Neuronal stem cell (in vitro differentiated cells): ENCODE measurements at regions not wholly inside any gene's neighbourhood (a gene's known extent, or its start where the extent isn't known, plus 50 kb on each side); places are given as distances from the start of the nearest gene placed in this dataset.

ENCODE experiments used
- DNase-seq: peaks from one replicate; pipeline ENCODE4 v3.0.0-alpha.2; 2013; ENCODE audit warnings: low spot score
- H2AFZ ChIP-seq: one replicate; pipeline ENCODE4 v1.6.1; 2013; ENCODE audit warnings: mild to moderate bottlenecking, low read length, inconsistent platforms
- H2AK5ac ChIP-seq: 2 replicates; pipeline ENCODE4 v1.6.1; 2013; ENCODE audit warnings: low read depth, mild to moderate bottlenecking, inconsistent platforms, low read length, moderate library complexity, mixed read lengths
- H2BK120ac ChIP-seq: 2 replicates; pipeline ENCODE4 v1.6.1; 2013; ENCODE audit warnings: low read depth, mild to moderate bottlenecking, inconsistent platforms, low read length, moderate library complexity, mixed read lengths
- H2BK12ac ChIP-seq: one replicate; pipeline ENCODE4 v1.6.1; 2013; ENCODE audit warnings: low read length, inconsistent platforms
- H2BK15ac ChIP-seq: 2 replicates; pipeline ENCODE4 v1.6.1; 2013; ENCODE audit warnings: mild to moderate bottlenecking, low read length, inconsistent platforms, mixed read lengths
- H2BK5ac ChIP-seq: one replicate; pipeline ENCODE4 v1.6.1; 2013; ENCODE audit warnings: inconsistent platforms, mild to moderate bottlenecking, low read length, moderate library complexity
- H3K14ac ChIP-seq: one replicate; pipeline ENCODE4 v1.6.1; 2013; ENCODE audit warnings: low read length, inconsistent platforms
- H3K18ac ChIP-seq: 2 replicates; pipeline ENCODE4 v1.6.1; 2013; ENCODE audit warnings: low read length, inconsistent platforms
- H3K23ac ChIP-seq: 2 replicates; pipeline ENCODE4 v1.6.1; 2013; ENCODE audit warnings: low read depth, mild to moderate bottlenecking, mixed read lengths, low read length, inconsistent platforms; ENCODE audit not compliant: poor library complexity
- H3K27ac ChIP-seq: replicated peaks from 3 replicates; pipeline ENCODE4 v1.5.1; 2013; ENCODE audit warnings: low read length, inconsistent platforms
- H3K27me3 ChIP-seq, 3 experiments: 2 replicates each; pipeline ENCODE4 v1.6.1; 2013; ENCODE audit warnings: low read length in 3 of 3, mild to moderate bottlenecking in 2 of 3, inconsistent platforms in 1 of 3, low read depth in 1 of 3, mixed read lengths in 1 of 3, moderate library complexity in 1 of 3; ENCODE audit not compliant: control insufficient read depth in 3 of 3, insufficient read depth in 3 of 3
- H3K36me3 ChIP-seq, 2 donors: replicated peaks in 1 of 2; 2 replicates each; pipeline ENCODE4 v1.6.1; 2013; ENCODE audit warnings: low read length in 2 of 2; ENCODE audit not compliant: control insufficient read depth in 2 of 2, insufficient read depth in 2 of 2
- H3K4ac ChIP-seq: 2 replicates; pipeline ENCODE4 v1.6.1; 2013; ENCODE audit warnings: inconsistent platforms, mild to moderate bottlenecking, low read length, moderate library complexity
- H3K4me1 ChIP-seq, 2 donors: 1 replicate in 1 of 2; 2 replicates in 1 of 2; pipeline ENCODE4 v1.6.1; 2013; ENCODE audit warnings: low read length in 2 of 2, low read depth in 1 of 2; ENCODE audit not compliant: control insufficient read depth in 2 of 2, insufficient read depth in 1 of 2
- H3K4me2 ChIP-seq: one replicate; pipeline ENCODE4 v1.6.1; 2013; ENCODE audit warnings: mild to moderate bottlenecking, low read length, inconsistent platforms; ENCODE audit not compliant: insufficient read depth, poor library complexity, severe bottlenecking
- H3K4me3 ChIP-seq, 2 donors: 2 replicates each; pipeline ENCODE4 v1.5.1; 2013; ENCODE audit warnings: low read length in 2 of 2, mild to moderate bottlenecking in 2 of 2, inconsistent platforms in 1 of 2, moderate library complexity in 1 of 2
- H3K79me1 ChIP-seq: one replicate; pipeline ENCODE4 v1.6.1; 2013; ENCODE audit warnings: low read depth, mild to moderate bottlenecking, inconsistent platforms, low read length, moderate library complexity
- H3K9ac ChIP-seq: one replicate; pipeline ENCODE4 v1.6.1; 2013; ENCODE audit warnings: mild to moderate bottlenecking, low read depth, low read length, inconsistent platforms; ENCODE audit not compliant: poor library complexity
- H3K9me3 ChIP-seq, 2 donors: replicated peaks in 1 of 2; 2 replicates each; pipeline versions ENCODE3 to v1.6.1; 2013; ENCODE audit warnings: low read length in 2 of 2, mild to moderate bottlenecking in 2 of 2, inconsistent platforms in 1 of 2, low read depth in 1 of 2, mixed read lengths in 1 of 2, moderate library complexity in 1 of 2; ENCODE audit not compliant: control insufficient read depth in 2 of 2, insufficient read depth in 1 of 2
- H4K8ac ChIP-seq: one replicate; pipeline ENCODE4 v1.6.1; 2013; ENCODE audit warnings: low read depth, mild to moderate bottlenecking, inconsistent platforms, low read length, moderate library complexity
- H4K91ac ChIP-seq: one replicate; pipeline ENCODE4 v1.6.1; 2013; ENCODE audit warnings: low read length, low read depth, mild to moderate bottlenecking, inconsistent platforms; ENCODE audit not compliant: poor library complexity
- WGBS, 2 donors: extraction: QIAGEN DNeasy Blood & Tissue Kit; methylation state at CpG; one replicate each; pipeline ENCODE4 v1.1.7; 2013; ENCODE audit warnings: missing lambda C conversion rate in 2 of 2, mixed read lengths in 1 of 2; ENCODE audit not compliant: insufficient read length in 2 of 2, insufficient replicate concordance in 1 of 2; ENCODE audit errors: extremely low coverage in 2 of 2; 5-methylcytosine and 5-hydroxymethylcytosine counted together

- Histone ChIP-seq H3K9ac (no peak overlapping the region), H3K27ac (no peak overlapping the region), H2AFZ (no peak overlapping the region), H3K23ac (no peak overlapping the region), H3K79me1 (no peaks in the 10 kb centered on the region), H3K9me3 (no peaks in the 10 kb centered on the region), H2BK15ac (no peak overlapping the region), H3K18ac (no peak overlapping the region), H3K4me1 (peaks cover 0 to 2% of the 10 kb centered on the region in 2 donors), H2BK5ac (no peak overlapping the region), H3K14ac (no peak overlapping the region), H3K27me3 (no peaks in the 10 kb centered on the region), H3K36me3 (no peaks in the 10 kb centered on the region), H4K8ac (no peak overlapping the region), H3K4me3 (no peak overlapping the region), H2AK5ac (no peak overlapping the region), H2BK12ac (no peak overlapping the region), H3K4ac (no peak overlapping the region), H4K91ac (no peak overlapping the region), H3K4me2 (no peak overlapping the region), H2BK120ac (no peak overlapping the region)
- no peak for DNase-seq
- WGBS, 2 donors, result no CpG with 5 or more reads among the region's 3 CpGs
These were observed 537.2 kb downstream of the TFEC start for GRCh38 chr7:115493381-115493780.

GRCh38 chr7:115491744-115492380 lies 538.7 kb downstream of the TFEC start:
- no peak overlapping the region for H4K91ac ChIP-seq
- no peak overlapping the region for H3K27ac ChIP-seq
- no peak overlapping the region for H3K4ac ChIP-seq
- no peak overlapping the region for H3K14ac ChIP-seq
- H2BK5ac ChIP-seq, result no peak overlapping the region
- no peaks in the 10 kb centered on the region for H3K9me3 ChIP-seq
- H2BK15ac ChIP-seq, result no peak overlapping the region
- H3K18ac ChIP-seq, result no peak overlapping the region
- 100% methylated on average over 1 of the region's 4 CpGs; no CpG with 5 or more reads in 1 of the 2 donors for WGBS, 2 donors
- H3K9ac ChIP-seq, result no peak overlapping the region
- no peak overlapping the region for H2BK12ac ChIP-seq
- no peak overlapping the region for H2AK5ac ChIP-seq
- no peaks in the 10 kb centered on the region for H3K36me3 ChIP-seq
- no peaks in the 10 kb centered on the region for H3K27me3 ChIP-seq
- DNase-seq, result no peak
- H3K4me2 ChIP-seq, result no peak overlapping the region
- no peak overlapping the region for H2BK120ac ChIP-seq
- no peak overlapping the region for H4K8ac ChIP-seq
- no peak overlapping the region for H3K23ac ChIP-seq
- H3K4me3 ChIP-seq, result no peak overlapping the region
- H3K4me1 ChIP-seq, result no peaks in the 10 kb centered on the region
- no peaks in the 10 kb centered on the region for H3K79me1 ChIP-seq
- no peak overlapping the region for H2AFZ ChIP-seq

- Histone ChIP-seq H3K23ac (no peak overlapping the region), H3K4me3 (no peak overlapping the region), H3K9me3 (no peaks in the 10 kb centered on the region), H2AK5ac (no peak overlapping the region), H3K36me3 (no peaks in the 10 kb centered on the region), H3K27me3 (peaks cover 0 to 3% (median 0%) of the 10 kb centered on the region in 3 experiments), H2BK5ac (no peak overlapping the region), H4K91ac (no peak overlapping the region), H3K14ac (no peak overlapping the region), H3K4me1 (peaks cover 3 to 6% of the 10 kb centered on the region in 2 donors), H2AFZ (no peak overlapping the region), H2BK120ac (no peak overlapping the region), H3K4me2 (no peak overlapping the region), H2BK15ac (no peak overlapping the region), H2BK12ac (no peak overlapping the region), H3K27ac (no peak overlapping the region), H3K18ac (no peak overlapping the region), H3K79me1 (no peaks in the 10 kb centered on the region), H4K8ac (no peak overlapping the region), H3K9ac (no peak overlapping the region), H3K4ac (no peak overlapping the region)
- 100% methylated on average over 1 of the region's 1 CpG for WGBS, 2 donors
- no peak for DNase-seq
These were observed 551.1 kb downstream of the TFEC start for GRCh38 chr7:115479448-115479847.

GRCh38 chr7:115478426-115478825 lies 552.1 kb downstream of the TFEC start:
- no peak overlapping the region for H3K14ac ChIP-seq
- no peak overlapping the region for H2BK15ac ChIP-seq
- H4K91ac ChIP-seq, result no peak overlapping the region
- H3K18ac ChIP-seq, result no peak overlapping the region
- no peak overlapping the region for H2BK5ac ChIP-seq
- H2AFZ ChIP-seq, result no peak overlapping the region
- H3K9ac ChIP-seq, result no peak overlapping the region
- H3K79me1 ChIP-seq, result no peaks in the 10 kb centered on the region
- no peak overlapping the region for H2AK5ac ChIP-seq
- peaks cover 3 to 6% of the 10 kb centered on the region in 2 donors for H3K4me1 ChIP-seq
- H3K36me3 ChIP-seq, result no peaks in the 10 kb centered on the region
- no peak overlapping the region for H3K4ac ChIP-seq
- no peak overlapping the region for H3K23ac ChIP-seq
- no peak for DNase-seq
- H3K27ac ChIP-seq, result no peak overlapping the region
- no peaks in the 10 kb centered on the region for H3K9me3 ChIP-seq
- no peak overlapping the region for H2BK12ac ChIP-seq
- no peak overlapping the region for H4K8ac ChIP-seq
- no peak overlapping the region for H3K4me3 ChIP-seq
- H3K27me3 ChIP-seq, result peaks cover 0 to 3% (median 0%) of the 10 kb centered on the region in 3 experiments
- no peak overlapping the region for H3K4me2 ChIP-seq
- no peak overlapping the region for H2BK120ac ChIP-seq
